A549 (cell line): ENCODE measurements at regions not wholly inside any gene's neighbourhood (a gene's known extent, or its start where the extent isn't known, plus 50 kb on each side); places are given as distances from the start of the nearest gene placed in this dataset.

Source experiments
- ATAC-seq, 2 experiments: fragments of 200-7000 bp in 1 of 2; fragments of >200 bp in 1 of 2; cut with Nextera tagmentation in 1 of 2; cut with Tn5 transposase in 1 of 2; 3 replicates each; pipeline versions ENCODE4 v1.8.0 to v1.9.1; 2018 to 2020; ENCODE audit warnings: mild to moderate bottlenecking in 1 of 2, moderate library complexity in 1 of 2
- CTCF ChIA-PET: fragments of 300-600 bp; sonication (Branson Sonifier 250); formaldehyde crosslinking; extraction: SDS; loops from one replicate; lab custom pipeline; 2021; ENCODE audit warnings: antibody characterized with exemption, inconsistent platforms; lab: Yijun Ruan, JAX
- POLR2A ChIA-PET: fragments of 350-600 bp; formaldehyde crosslinking; extraction: SDS; loops from one replicate; lab custom pipeline; 2021; ENCODE audit warnings: antibody characterized with exemption, inconsistent platforms; lab: Yijun Ruan, JAX
- DNase-seq, 2 experiments: peaks; one replicate each; pipeline versions ENCODE4 v3.0.0 to v3.0.0-alpha.2; 2011 to 2016; ENCODE audit warnings: low read depth in 1 of 2, low spot score in 1 of 2
- FAIRE-seq: peaks from 2 replicates; lab custom pipeline; 2011; peaks lifted over from hg19 to GRCh38; lab: Jason Lieb, UNC
- H3K27ac ChIP-seq, 2 experiments: fragments of >200 bp; sonication (Bioruptor Twin); formaldehyde crosslinking; 3 replicates each; pipeline ENCODE4 v1.5.1; 2016 to 2017
- H3K4me1 ChIP-seq: fragments of >200 bp; sonication (Bioruptor Twin); formaldehyde crosslinking; 3 replicates; pipeline ENCODE4 v1.6.1; 2016
- H3K4me2 ChIP-seq: fragments of >200 bp; sonication (Bioruptor Twin); formaldehyde crosslinking; 3 replicates; pipeline ENCODE4 v1.6.1; 2016
- H3K4me3 ChIP-seq: fragments of >200 bp; sonication (Bioruptor Twin); formaldehyde crosslinking; 3 replicates; pipeline ENCODE4 v1.5.1; 2016
- H3K9me3 ChIP-seq: fragments of >200 bp; sonication (Bioruptor Twin); formaldehyde crosslinking; 3 replicates; pipeline ENCODE4 v1.6.1; 2016
- ATOH8 ChIP-seq: fragments of 250-450 bp; sonication (Bioruptor Pico); IDR thresholded peaks from 2 replicates; pipeline ENCODE4 v1.5.0; 2020; ENCODE audit warnings: low read depth, mild to moderate bottlenecking, moderate library complexity
- CBX2 ChIP-seq: fragments of 200-600 bp; sonication (generic); IDR thresholded peaks from 2 replicates; pipeline ENCODE4 v1.6.1; 2016; ENCODE audit warnings: low read depth, mild to moderate bottlenecking, borderline replicate concordance
- CTCF ChIP-seq: fragments of >200 bp; sonication (Bioruptor Twin); formaldehyde crosslinking; IDR thresholded peaks from 3 replicates; pipeline ENCODE4 v1.5.1; 2016
- E2F6 ChIP-seq: IDR thresholded peaks from 2 replicates; pipeline ENCODE4 v1.6.1; 2012; ENCODE audit warnings: low read depth, borderline replicate concordance
- ELK1 ChIP-seq: fragments of 150-350 bp; IDR thresholded peaks from 2 replicates; pipeline ENCODE4 v1.6.1; 2014; ENCODE audit warnings: low read depth, mild to moderate bottlenecking, low read length
- EP300 ChIP-seq, 2 experiments: fragments of >200 bp; sonication (Bioruptor Twin); formaldehyde crosslinking; IDR thresholded peaks; 2 replicates in 1 of 2; 3 replicates in 1 of 2; pipeline ENCODE4 v1.6.1; 2016 to 2017
- HEYL ChIP-seq: fragments of 250-450 bp; sonication (Bioruptor Pico); IDR thresholded peaks from 2 replicates; pipeline ENCODE4 v1.8.0; 2021; ENCODE audit warnings: mild to moderate bottlenecking, moderate library complexity
- HOXB13 ChIP-seq: fragments of 250-450 bp; sonication (Bioruptor Pico); IDR thresholded peaks from 2 replicates; pipeline ENCODE4 v1.5.0; 2020; ENCODE audit warnings: low read depth, mild to moderate bottlenecking, moderate library complexity
- HOXB5 ChIP-seq: fragments of 250-450 bp; sonication (Bioruptor Pico); IDR thresholded peaks from 2 replicates; pipeline ENCODE4 v1.5.0; 2020; ENCODE audit warnings: mild to moderate bottlenecking, moderate library complexity
- JUN ChIP-seq, 2 experiments: fragments of >200 bp; sonication (Bioruptor Twin); formaldehyde crosslinking; IDR thresholded peaks; 2 replicates in 1 of 2; 3 replicates in 1 of 2; pipeline ENCODE4 v1.6.1; 2016 to 2017
- JUNB ChIP-seq: fragments of >200 bp; sonication (Bioruptor Twin); formaldehyde crosslinking; IDR thresholded peaks from 2 replicates; pipeline ENCODE4 v1.6.1; 2016
- MAFK ChIP-seq: fragments of 450-650 bp; IDR thresholded peaks from 2 replicates; pipeline ENCODE4 v1.6.1; 2014; ENCODE audit not compliant: partially characterized antibody
- NPAS2 ChIP-seq: fragments of 250-450 bp; sonication (Bioruptor Pico); IDR thresholded peaks from 2 replicates; pipeline ENCODE4 v1.8.0; 2022; ENCODE audit warnings: mild to moderate bottlenecking, moderate library complexity, borderline replicate concordance
- PBX3 ChIP-seq: IDR thresholded peaks from 2 replicates; pipeline ENCODE4 v1.6.1; 2012
- POLR2AphosphoS2 ChIP-seq: conservative IDR thresholded peaks from 2 replicates; pipeline ENCODE4 v1.6.1; 2012; ENCODE audit warnings: low read length, improper control_type of control experiment, inconsistent platforms
- RCOR1 ChIP-seq: fragments of 150-350 bp; IDR thresholded peaks from 2 replicates; pipeline ENCODE4 v1.6.1; 2014; ENCODE audit warnings: antibody characterized with exemption, low read length, low read depth
- RNF2 ChIP-seq: fragments of 200-600 bp; sonication (generic); IDR thresholded peaks from 2 replicates; pipeline ENCODE4 v1.6.1; 2016; ENCODE audit warnings: low read depth, mild to moderate bottlenecking, antibody characterized with exemption, moderate library complexity, borderline replicate concordance
- USF2 ChIP-seq: fragments of 450-650 bp; IDR thresholded peaks from 2 replicates; pipeline ENCODE4 v1.6.1; 2014; ENCODE audit warnings: antibody characterized with exemption
- ZNF302 ChIP-seq: fragments of 250-450 bp; sonication (Bioruptor Pico); IDR thresholded peaks from 2 replicates; pipeline ENCODE4 v1.9.0; 2021; ENCODE audit warnings: inconsistent platforms, mild to moderate bottlenecking, moderate library complexity
- ZSCAN20 ChIP-seq: fragments of 250-450 bp; sonication (Bioruptor Pico); IDR thresholded peaks from 2 replicates; pipeline ENCODE4 v1.8.0; 2022; ENCODE audit warnings: mild to moderate bottlenecking, moderate library complexity
- WGBS: methylation state at CpG from one replicate; pipeline ENCODE4 v1.1.6; 2017; ENCODE audit errors: missing lambda C conversion rate; 5-methylcytosine and 5-hydroxymethylcytosine counted together

GRCh38 chr4:180766944-180767729 lies 1476.1 kb upstream of the TENM3 start:
- H3K27ac ChIP-seq: no peak overlapping the region
- no peak overlapping the region for H3K4me3 ChIP-seq
- TF ChIP-seq HOXB5 (CRISPR knock-in tag) (no peak), ATOH8 (CRISPR knock-in tag) (no peak), HOXB13 (CRISPR knock-in tag) (no peak), ELK1 (no peak), RNF2 (no peak), EP300 (IDR thresholded peaks at IDR 0.05) (no peak), ZNF302 (CRISPR knock-in tag) (no peak), HEYL (no peak), USF2 (no peak), MAFK (no peak)
- no peak overlapping the region for H3K4me2 ChIP-seq
- no peak for DNase-seq
- no peaks in the 10 kb centered on the region for H3K4me1 ChIP-seq
- no peak for ATAC-seq
- POLR2A ChIA-PET: no interaction called here
- CTCF ChIA-PET: interaction anchor here (1.4 kb wide), 1 partner anchor 10 kb away, joined by 3 read pairs; no protein-coding TSS in a partner anchor
- no peak for FAIRE-seq
- 5% methylated on average over 9 of the region's 9 CpGs for WGBS
- no peaks in the 10 kb centered on the region for H3K9me3 ChIP-seq

GRCh38 chr4:180768610-180769009 lies 1474.6 kb upstream of the TENM3 start:
- ChIA-PET POLR2A (no interaction called here), CTCF (no interaction called here)
- H3K4me1 ChIP-seq: no peaks in the 10 kb centered on the region
- H3K4me2 ChIP-seq: no peak overlapping the region
- ATAC-seq: no peak
- FAIRE-seq: no peak
- TF ChIP-seq CBX2: no peak
- H3K9me3 ChIP-seq: no peaks in the 10 kb centered on the region
- 2% methylated on average over 3 of the region's 3 CpGs for whole genome bisulfite sequencing
- no peak overlapping the region for H3K4me3 ChIP-seq
- H3K27ac ChIP-seq: no peak overlapping the region
- DNase-seq: no peak

- FAIRE-seq (no peak), DNase-seq (no peak), ATAC-seq (no peak)
- Histone ChIP-seq H3K4me2 (no peak overlapping the region), H3K9me3 (no peaks in the 10 kb centered on the region), H3K4me3 (no peak overlapping the region), H3K4me1 (no peaks in the 10 kb centered on the region), H3K27ac (no peak overlapping the region)
- ChIA-PET POLR2A (no interaction called here), CTCF (no interaction called here)
- WGBS: 0% methylated on average over 3 of the region's 3 CpGs
- TF ChIP-seq JUNB (no peak), RCOR1 (no peak), HOXB5 (CRISPR knock-in tag) (no peak)
Measured at GRCh38 chr4:180769791-180770190, 1473.4 kb upstream of the TENM3 start.

- POLR2A ChIA-PET: no interaction called here
- FAIRE-seq (no peak), DNase-seq (no peak), ATAC-seq (no peak)
- Histone ChIP-seq H3K4me2 (no peak overlapping the region), H3K4me3 (no peak overlapping the region), H3K27ac (no peak overlapping the region), H3K9me3 (no peaks in the 10 kb centered on the region), H3K4me1 (no peaks in the 10 kb centered on the region)
- CTCF ChIA-PET: no interaction called here
- WGBS: 18% methylated on average over 2 of the region's 2 CpGs
- TF ChIP-seq JUN (IDR thresholded peaks at IDR 0.05): no peak
- TF ChIP-seq ZNF302 (CRISPR knock-in tag): no peak
- no peak for TF ChIP-seq E2F6
- TF ChIP-seq NPAS2 (CRISPR knock-in tag): no peak
- no peak for TF ChIP-seq PBX3
- TF ChIP-seq USF2: no peak
- TF ChIP-seq CTCF: no peak
- no peak for TF ChIP-seq POLR2AphosphoS2
- TF ChIP-seq ZSCAN20: no peak
- TF ChIP-seq JUNB: no peak
- TF ChIP-seq HEYL: no peak
Measured at GRCh38 chr4:180770265-180770664, 1472.9 kb upstream of the TENM3 start.
